K562 (cell line): ENCODE measurements at regions not wholly inside any gene's neighbourhood (a gene's known extent, or its start where the extent isn't known, plus 50 kb on each side); places are given as distances from the start of the nearest gene placed in this dataset.

Source experiments
- ATAC-seq: fragments of 200-7000 bp; cut with Tn5 transposase; 3 replicates; pipeline ENCODE4 v1.9.1; 2020; ENCODE audit warnings: moderate library complexity
- BruUV-seq: library from RNA; stranded (reverse); fragments of 400-500 nt; replicated peaks from 2 replicates; lab custom pipeline; 2021; lab: Mats Ljungman, UMichigan
- CTCF ChIA-PET: fragments of 300-600 bp; formaldehyde crosslinking; extraction: SDS; loops from one replicate; lab custom pipeline; 2021; ENCODE audit warnings: low intra/inter-chr PET ratio; lab: Yijun Ruan, JAX
- POLR2A ChIA-PET: fragments of 300-600, 350-650 bp; sonication (Branson Sonifier 250); formaldehyde crosslinking; extraction: SDS; loops from one replicate; lab custom pipeline; 2021; ENCODE audit warnings: antibody characterized with exemption, inconsistent platforms; lab: Yijun Ruan, JAX
- DNase-seq, 4 experiments: peaks; one replicate each; pipeline versions ENCODE4 v3.0.0 to v3.0.0-alpha.2; 2011 to 2018; ENCODE audit warnings: low spot score in 3 of 4, mixed read lengths in 3 of 4; ENCODE audit errors: extremely low read depth in 1 of 4
- FAIRE-seq: peaks from 2 replicates; lab custom pipeline; 2011; peaks lifted over from hg19 to GRCh38; lab: Jason Lieb, UNC
- H2AFZ ChIP-seq: 2 replicates; pipeline ENCODE4 v1.6.0; 2011; ENCODE audit warnings: low read depth, low read length, control low read depth, inconsistent platforms
- H3K27ac ChIP-seq: fragments of 200-600 bp; 3 replicates; pipeline ENCODE4 v1.8.0; 2011; ENCODE audit warnings: low read depth, mild to moderate bottlenecking, control low read depth, inconsistent platforms, low read length, moderate library complexity, mixed read lengths; ENCODE audit errors: extremely low read depth
- H3K27me3 ChIP-seq, 2 experiments: fragments of 300-600 bp in 1 of 2; 2 replicates in 1 of 2; 3 replicates in 1 of 2; pipeline versions ENCODE4 v1.6.0 to v1.8.0; 2011; ENCODE audit warnings: inconsistent platforms in 2 of 2, low read length in 2 of 2, mild to moderate bottlenecking in 1 of 2, mixed read lengths in 1 of 2, moderate library complexity in 1 of 2; ENCODE audit not compliant: control insufficient read depth in 2 of 2, insufficient read depth in 2 of 2
- H3K36me3 ChIP-seq: fragments of 300-600 bp; 3 replicates; pipeline ENCODE4 v1.8.0; 2011; ENCODE audit warnings: mild to moderate bottlenecking, low read length, inconsistent platforms; ENCODE audit not compliant: control insufficient read depth, insufficient read depth
- H3K4me1 ChIP-seq, 2 experiments: fragments of 200-600 bp in 1 of 2; replicated peaks in 1 of 2; 2 replicates in 1 of 2; 3 replicates in 1 of 2; pipeline versions ENCODE4 v1.5.1 to v1.8.0; 2011; ENCODE audit warnings: inconsistent platforms in 2 of 2, low read length in 2 of 2, mild to moderate bottlenecking in 1 of 2, mixed read lengths in 1 of 2, moderate library complexity in 1 of 2; ENCODE audit not compliant: control insufficient read depth in 2 of 2, insufficient read depth in 2 of 2
- H3K4me2 ChIP-seq: 2 replicates; pipeline ENCODE4 v1.6.1; 2011; ENCODE audit warnings: low read length, control low read depth, inconsistent platforms, mixed read lengths; ENCODE audit not compliant: insufficient read depth
- H3K4me3 ChIP-seq: fragments of 200-600 bp; sonication (generic), shearing (Covaris generic); 2 replicates; pipeline ENCODE4 v1.5.1; 2016; ENCODE audit warnings: control low read depth, inconsistent platforms
- H3K79me2 ChIP-seq: fragments of 200-600 bp; 3 replicates; pipeline ENCODE4 v1.8.0; 2011; ENCODE audit warnings: low read length, inconsistent platforms; ENCODE audit not compliant: control insufficient read depth, insufficient read depth
- H3K9ac ChIP-seq, 2 experiments: 2 replicates each; pipeline versions ENCODE4 v1.6.0 to v1.6.1; 2011; ENCODE audit warnings: low read depth in 2 of 2, low read length in 2 of 2, control low read depth in 1 of 2, inconsistent platforms in 1 of 2, mild to moderate bottlenecking in 1 of 2, mixed read lengths in 1 of 2; ENCODE audit not compliant: insufficient read depth in 1 of 2
- H3K9me1 ChIP-seq: one replicate; pipeline ENCODE4 v1.6.0; 2011; ENCODE audit warnings: inconsistent platforms, mild to moderate bottlenecking, low read length, moderate library complexity; ENCODE audit not compliant: control insufficient read depth, insufficient read depth
- H3K9me3 ChIP-seq: replicated peaks from 2 replicates; pipeline ENCODE4 v1.5.1; 2011; ENCODE audit warnings: low read depth, low read length, inconsistent platforms; ENCODE audit not compliant: control insufficient read depth, insufficient read depth
- H4K20me1 ChIP-seq: replicated peaks from 2 replicates; pipeline ENCODE4 v1.6.1; 2011; ENCODE audit warnings: low read length, inconsistent platforms, mixed read lengths; ENCODE audit not compliant: control insufficient read depth, insufficient read depth
- BMI1 ChIP-seq: fragments of 150-350 bp; IDR thresholded peaks from 2 replicates; pipeline ENCODE4 v1.6.1; 2014; ENCODE audit warnings: low read length
- DMBX1 ChIP-seq: fragments of 250-450 bp; sonication (Bioruptor Pico); IDR thresholded peaks from 2 replicates; pipeline ENCODE4 v1.8.0; 2022; ENCODE audit warnings: inconsistent platforms, mild to moderate bottlenecking, moderate library complexity, borderline replicate concordance
- HCFC1 ChIP-seq: IDR thresholded peaks from 2 replicates; pipeline ENCODE4 v1.6.1; 2012; ENCODE audit warnings: low read depth, low read length, improper control_type of control experiment
- HIVEP1 ChIP-seq: fragments of 250-450 bp; sonication (Bioruptor Pico); IDR thresholded peaks from 2 replicates; pipeline ENCODE4 v1.4.0; 2020; ENCODE audit warnings: mild to moderate bottlenecking
- HMG20A ChIP-seq: fragments of 450-650 bp; formaldehyde crosslinking; conservative IDR thresholded peaks from 2 replicates; pipeline ENCODE4 v1.4.0; 2020; ENCODE audit warnings: mild to moderate bottlenecking, mixed read lengths
- NFE2L1 ChIP-seq: fragments of 450-650 bp; IDR thresholded peaks from 2 replicates; pipeline ENCODE4 v1.6.1; 2016; ENCODE audit warnings: missing genetic modification characterization, low read depth, mild to moderate bottlenecking, missing compliant biosample characterization, moderate library complexity, borderline replicate concordance
- RFX7 ChIP-seq: fragments of 250-450 bp; sonication (Bioruptor Pico); IDR thresholded peaks from 2 replicates; pipeline ENCODE4 v1.5.1; 2021; ENCODE audit warnings: mild to moderate bottlenecking
- ZNF282 ChIP-seq: sonication (generic); formaldehyde crosslinking; IDR thresholded peaks from 2 replicates; pipeline ENCODE4 v1.8.1; 2023; ENCODE audit warnings: missing genetic modification reagents
- ZNF445 ChIP-seq: fragments of 250-450 bp; sonication (Bioruptor Pico); IDR thresholded peaks from 2 replicates; pipeline ENCODE4 v1.4.0; 2020; ENCODE audit warnings: low read depth, mild to moderate bottlenecking, moderate library complexity
- ZNF778 ChIP-seq: fragments of 450-650 bp; formaldehyde crosslinking; IDR thresholded peaks from 2 replicates; pipeline ENCODE4 v1.4.0; 2020; ENCODE audit warnings: mild to moderate bottlenecking, moderate library complexity
- WGBS: fragments of 100-300 bp; shearing (Covaris generic); methylation state at CpG from one replicate; pipeline ENCODE4 v1.1.6; 2016; ENCODE audit warnings: low coverage, mixed read lengths; ENCODE audit not compliant: insufficient coverage; ENCODE audit errors: missing lambda C conversion rate; 5-methylcytosine and 5-hydroxymethylcytosine counted together
- in situ Hi-C: fragments of 300-500 bp; cut with MboI; formaldehyde crosslinking; loops from 4 replicates; pipeline ENCODE4 v1.15.0; 2018; ENCODE audit warnings: inconsistent platforms, mixed read lengths
- intact Hi-C: fragments of 100-400 bp; cut with micrococcal nuclease; formaldehyde crosslinking; loops from 2 replicates; pipeline ENCODE4 v1.14.2; 2022
- TF ChIP-seq, protein P1 (sequence below): fragments of 250-450 bp; sonication (Bioruptor Pico); IDR thresholded peaks from 2 replicates; pipeline ENCODE4 v1.4.0; 2020; ENCODE audit warnings: mild to moderate bottlenecking
- TF ChIP-seq, protein P2 (sequence below): fragments of 450-650 bp; IDR thresholded peaks from 2 replicates; pipeline ENCODE4 v1.6.1; 2016; ENCODE audit warnings: mild to moderate bottlenecking
- TF ChIP-seq, protein P3 (sequence below): fragments of 150-350 bp; IDR thresholded peaks from 2 replicates; pipeline ENCODE4 v1.6.1; 2014; ENCODE audit warnings: low read depth, mild to moderate bottlenecking, low read length, borderline replicate concordance

- Histone ChIP-seq H2AFZ (no peak overlapping the region), H3K9me1 (no peaks in the 10 kb centered on the region), H3K79me2 (no peaks in the 10 kb centered on the region), H3K27ac (no peak overlapping the region), H3K4me2 (no peak overlapping the region), H3K4me1 (no peaks in the 10 kb centered on the region), H3K4me3 (no peak overlapping the region), H3K9me3 (no peaks in the 10 kb centered on the region), H3K27me3 (no peaks in the 10 kb centered on the region), H3K9ac (no peak overlapping the region), H3K36me3 (0 out of 3 replicates have a peak, but pooled peaks cover 4% of the 10 kb centered on the region), H4K20me1 (no peaks in the 10 kb centered on the region)
- ATAC-seq: no peak
- BruUV-seq: no TSS peak
- in situ Hi-C loops (no loop called here), intact Hi-C loops (no loop called here)
- FAIRE-seq: no peak
- DNase-seq: no peak
- 85% methylated on average over 8 of the region's 11 CpGs for whole genome bisulfite sequencing
- ChIA-PET POLR2A (no interaction called here), CTCF (no interaction called here)
- no peak for TF ChIP-seq BMI1
- no peak for TF ChIP-seq ZNF778
- TF ChIP-seq HMG20A: no peak
- no peak for TF ChIP-seq ZNF282 (CRISPR knock-in tag)
- TF ChIP-seq NFE2L1: no peak
- TF ChIP-seq RFX7: no peak
- TF ChIP-seq, protein P1, sequence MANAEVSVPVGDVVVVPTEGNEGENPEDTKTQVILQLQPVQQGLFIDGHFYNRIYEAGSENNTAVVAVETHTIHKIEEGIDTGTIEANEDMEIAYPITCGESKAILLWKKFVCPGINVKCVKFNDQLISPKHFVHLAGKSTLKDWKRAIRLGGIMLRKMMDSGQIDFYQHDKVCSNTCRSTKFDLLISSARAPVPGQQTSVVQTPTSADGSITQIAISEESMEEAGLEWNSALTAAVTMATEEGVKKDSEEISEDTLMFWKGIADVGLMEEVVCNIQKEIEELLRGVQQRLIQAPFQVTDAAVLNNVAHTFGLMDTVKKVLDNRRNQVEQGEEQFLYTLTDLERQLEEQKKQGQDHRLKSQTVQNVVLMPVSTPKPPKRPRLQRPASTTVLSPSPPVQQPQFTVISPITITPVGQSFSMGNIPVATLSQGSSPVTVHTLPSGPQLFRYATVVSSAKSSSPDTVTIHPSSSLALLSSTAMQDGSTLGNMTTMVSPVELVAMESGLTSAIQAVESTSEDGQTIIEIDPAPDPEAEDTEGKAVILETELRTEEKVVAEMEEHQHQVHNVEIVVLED (CRISPR knock-in tag): no peak
- TF ChIP-seq, protein P2, sequence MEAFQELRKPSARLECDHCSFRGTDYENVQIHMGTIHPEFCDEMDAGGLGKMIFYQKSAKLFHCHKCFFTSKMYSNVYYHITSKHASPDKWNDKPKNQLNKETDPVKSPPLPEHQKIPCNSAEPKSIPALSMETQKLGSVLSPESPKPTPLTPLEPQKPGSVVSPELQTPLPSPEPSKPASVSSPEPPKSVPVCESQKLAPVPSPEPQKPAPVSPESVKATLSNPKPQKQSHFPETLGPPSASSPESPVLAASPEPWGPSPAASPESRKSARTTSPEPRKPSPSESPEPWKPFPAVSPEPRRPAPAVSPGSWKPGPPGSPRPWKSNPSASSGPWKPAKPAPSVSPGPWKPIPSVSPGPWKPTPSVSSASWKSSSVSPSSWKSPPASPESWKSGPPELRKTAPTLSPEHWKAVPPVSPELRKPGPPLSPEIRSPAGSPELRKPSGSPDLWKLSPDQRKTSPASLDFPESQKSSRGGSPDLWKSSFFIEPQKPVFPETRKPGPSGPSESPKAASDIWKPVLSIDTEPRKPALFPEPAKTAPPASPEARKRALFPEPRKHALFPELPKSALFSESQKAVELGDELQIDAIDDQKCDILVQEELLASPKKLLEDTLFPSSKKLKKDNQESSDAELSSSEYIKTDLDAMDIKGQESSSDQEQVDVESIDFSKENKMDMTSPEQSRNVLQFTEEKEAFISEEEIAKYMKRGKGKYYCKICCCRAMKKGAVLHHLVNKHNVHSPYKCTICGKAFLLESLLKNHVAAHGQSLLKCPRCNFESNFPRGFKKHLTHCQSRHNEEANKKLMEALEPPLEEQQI: no peak
- TF ChIP-seq, protein P3, sequence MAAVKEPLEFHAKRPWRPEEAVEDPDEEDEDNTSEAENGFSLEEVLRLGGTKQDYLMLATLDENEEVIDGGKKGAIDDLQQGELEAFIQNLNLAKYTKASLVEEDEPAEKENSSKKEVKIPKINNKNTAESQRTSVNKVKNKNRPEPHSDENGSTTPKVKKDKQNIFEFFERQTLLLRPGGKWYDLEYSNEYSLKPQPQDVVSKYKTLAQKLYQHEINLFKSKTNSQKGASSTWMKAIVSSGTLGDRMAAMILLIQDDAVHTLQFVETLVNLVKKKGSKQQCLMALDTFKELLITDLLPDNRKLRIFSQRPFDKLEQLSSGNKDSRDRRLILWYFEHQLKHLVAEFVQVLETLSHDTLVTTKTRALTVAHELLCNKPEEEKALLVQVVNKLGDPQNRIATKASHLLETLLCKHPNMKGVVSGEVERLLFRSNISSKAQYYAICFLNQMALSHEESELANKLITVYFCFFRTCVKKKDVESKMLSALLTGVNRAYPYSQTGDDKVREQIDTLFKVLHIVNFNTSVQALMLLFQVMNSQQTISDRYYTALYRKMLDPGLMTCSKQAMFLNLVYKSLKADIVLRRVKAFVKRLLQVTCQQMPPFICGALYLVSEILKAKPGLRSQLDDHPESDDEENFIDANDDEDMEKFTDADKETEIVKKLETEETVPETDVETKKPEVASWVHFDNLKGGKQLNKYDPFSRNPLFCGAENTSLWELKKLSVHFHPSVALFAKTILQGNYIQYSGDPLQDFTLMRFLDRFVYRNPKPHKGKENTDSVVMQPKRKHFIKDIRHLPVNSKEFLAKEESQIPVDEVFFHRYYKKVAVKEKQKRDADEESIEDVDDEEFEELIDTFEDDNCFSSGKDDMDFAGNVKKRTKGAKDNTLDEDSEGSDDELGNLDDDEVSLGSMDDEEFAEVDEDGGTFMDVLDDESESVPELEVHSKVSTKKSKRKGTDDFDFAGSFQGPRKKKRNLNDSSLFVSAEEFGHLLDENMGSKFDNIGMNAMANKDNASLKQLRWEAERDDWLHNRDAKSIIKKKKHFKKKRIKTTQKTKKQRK: no peak
- no peak for TF ChIP-seq ZNF445 (CRISPR knock-in tag)
- no peak for TF ChIP-seq HIVEP1
- no peak for TF ChIP-seq HCFC1
- no peak for TF ChIP-seq DMBX1 (CRISPR knock-in tag)
These were observed 1039.2 kb downstream of the TBC1D22A start for GRCh38 chr22:47801541-47802245.
